Erythroblast (primary cell): ENCODE measurements at regions not wholly inside any gene's neighbourhood (a gene's known extent, or its start where the extent isn't known, plus 50 kb on each side); places are given as distances from the start of the nearest gene placed in this dataset.

Experiments
- DNase-seq, 2 experiments: peaks; one replicate each; lab custom pipeline; 2025; lab: John Stamatoyannopoulos, UW
- GATA1 ChIP-seq: IDR thresholded peaks from 2 replicates; pipeline ENCODE4 v1.6.1; 2011; ENCODE audit warnings: low read depth, mild to moderate bottlenecking, control low read depth, low read length, moderate library complexity
- POLR2A ChIP-seq: IDR thresholded peaks from 2 replicates; pipeline ENCODE4 v1.6.1; 2011; ENCODE audit warnings: mild to moderate bottlenecking, low read length

DNA sequence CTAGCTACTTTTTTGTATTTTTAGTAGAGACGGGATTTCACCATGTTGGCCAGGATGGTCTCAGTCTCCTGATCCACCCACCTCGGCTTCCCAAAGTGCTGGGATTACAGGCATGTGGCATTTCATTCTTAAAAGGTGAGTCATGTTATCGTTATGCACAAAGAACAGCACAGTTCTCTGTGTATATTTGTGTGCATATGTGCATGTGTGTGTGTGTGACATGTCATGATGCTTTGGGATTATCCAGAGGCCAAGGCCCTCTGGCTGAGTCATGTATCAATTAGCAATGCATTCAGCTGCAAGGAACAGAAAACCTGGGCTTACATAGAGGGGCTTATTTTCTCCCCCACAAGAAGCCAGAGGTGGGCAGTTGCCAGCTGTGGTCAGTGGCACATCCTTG is 301.7 kb upstream of the KAZN start:
- DNase-seq: no peak

DNA sequence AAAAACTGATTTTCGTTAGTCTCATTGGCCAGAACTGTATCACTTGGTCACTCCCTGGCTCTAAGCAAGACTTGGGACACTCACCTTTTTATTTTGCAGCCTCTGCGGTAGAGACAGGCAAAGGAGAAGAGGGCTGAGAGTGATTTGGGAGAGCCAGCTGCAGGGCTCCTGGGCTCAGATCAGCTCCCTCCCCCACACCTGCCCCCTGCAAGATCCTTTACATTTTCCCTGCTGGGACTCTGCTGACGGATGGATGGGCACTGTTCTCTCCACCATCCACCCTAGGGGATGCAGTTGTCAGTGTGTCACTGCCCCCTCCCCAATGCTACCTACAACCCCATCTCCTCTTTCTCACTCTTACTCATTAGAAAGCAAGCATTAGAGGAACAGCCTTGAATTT is 301.1 kb upstream of the KAZN start:
- TF ChIP-seq POLR2A (no peak), GATA1 (no peak)
- DNase-seq: no peak

More for the DNA sequence above, 301.7 kb upstream of the KAZN start:
- TF ChIP-seq GATA1: no peak
- no peak for TF ChIP-seq POLR2A

DNA sequence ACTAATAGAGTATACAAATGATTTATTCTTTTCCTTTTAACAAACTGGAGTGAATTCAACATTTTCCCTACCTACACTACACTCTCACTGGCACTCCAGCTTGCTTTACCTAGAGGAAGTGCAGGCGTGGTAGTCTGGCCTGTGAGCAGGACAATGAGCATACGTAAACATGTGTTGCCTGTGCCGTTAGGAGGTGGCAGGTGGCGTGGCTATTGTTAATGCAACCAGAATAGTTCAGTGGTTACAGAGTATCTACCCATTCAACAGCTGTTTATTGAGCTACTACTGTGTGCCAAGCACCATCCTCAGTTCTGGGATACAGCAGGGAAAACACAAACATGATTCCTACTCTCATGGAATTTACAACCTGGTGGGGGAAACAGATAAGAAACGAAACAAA is 299.7 kb upstream of the KAZN start:
- TF ChIP-seq GATA1 (no peak), POLR2A (no peak)
- DNase-seq: no peak

DNA sequence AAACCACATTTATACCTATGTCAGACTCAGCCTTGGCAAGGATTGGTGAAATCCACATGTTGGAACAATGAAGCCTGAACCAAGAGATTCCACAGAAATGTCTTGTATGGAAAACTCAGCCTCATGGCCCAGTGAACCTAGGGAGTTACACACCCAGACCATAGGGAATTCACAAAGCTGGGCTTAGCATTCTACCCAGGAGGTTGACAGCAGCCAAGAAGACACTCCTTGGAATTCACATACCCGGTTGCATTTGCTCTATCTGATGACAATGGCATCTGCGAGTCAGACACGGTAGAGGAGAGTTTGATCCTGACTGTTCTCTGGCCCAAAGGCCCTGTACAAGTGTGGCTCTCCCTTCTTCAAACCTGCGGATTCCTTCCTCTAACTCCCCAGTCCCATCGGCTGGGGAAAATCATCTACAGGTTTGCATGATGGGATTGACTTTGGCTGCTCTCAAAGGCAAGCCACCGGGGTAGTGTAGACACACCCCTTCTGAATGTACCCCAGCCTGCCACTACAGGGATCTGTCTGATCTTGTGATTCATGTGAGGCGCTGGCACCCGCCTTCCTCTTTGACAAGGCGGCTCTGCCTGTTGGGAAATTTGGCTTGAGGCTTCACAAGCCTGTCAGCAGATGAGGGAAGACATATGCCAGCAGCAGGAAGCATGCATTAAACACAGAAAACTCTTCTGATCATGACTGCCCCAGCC is 297.3 kb upstream of the KAZN start:
- TF ChIP-seq GATA1 (no peak), POLR2A (no peak)
- no peak for DNase-seq

DNA sequence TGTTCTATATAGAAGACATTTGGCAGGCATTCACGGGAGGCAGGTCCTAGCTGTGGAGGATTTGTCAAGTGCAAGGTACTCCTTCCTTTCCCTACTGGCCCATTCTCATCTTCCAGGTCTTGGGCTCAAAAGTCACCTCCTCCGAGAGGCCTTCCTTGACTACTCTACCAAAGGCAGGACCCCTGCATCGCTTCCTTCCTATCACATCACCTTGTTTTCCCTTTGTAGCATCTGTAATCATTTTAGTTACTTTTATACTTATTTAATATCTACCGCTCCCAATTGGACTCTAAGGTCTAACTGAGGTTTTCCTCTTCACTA is 296.8 kb upstream of the KAZN start:
- DNase-seq: no peak

DNA sequence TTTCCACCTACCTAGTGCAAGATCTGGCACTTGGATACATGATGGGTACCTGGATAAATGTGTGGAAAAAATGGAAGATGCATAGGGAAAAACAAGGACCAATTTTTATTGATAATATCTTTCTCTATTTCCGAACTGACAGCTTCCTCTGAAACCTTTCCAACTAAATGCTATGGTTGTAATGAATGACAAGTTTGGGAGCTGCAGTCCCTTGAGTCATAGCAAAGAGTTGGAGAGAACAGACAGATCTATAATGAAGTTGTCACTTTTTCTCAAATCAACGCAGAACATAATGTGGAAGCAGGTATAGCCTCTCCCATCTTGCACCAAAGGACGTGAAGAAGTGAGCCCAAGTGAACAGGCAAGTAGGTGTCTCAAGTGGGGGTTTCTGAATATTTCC is 296.5 kb upstream of the KAZN start:
- no peak for DNase-seq
- no peak for TF ChIP-seq GATA1
- no peak for TF ChIP-seq POLR2A

More for the DNA sequence above, 296.8 kb upstream of the KAZN start:
- TF ChIP-seq POLR2A (no peak), GATA1 (no peak)

DNA sequence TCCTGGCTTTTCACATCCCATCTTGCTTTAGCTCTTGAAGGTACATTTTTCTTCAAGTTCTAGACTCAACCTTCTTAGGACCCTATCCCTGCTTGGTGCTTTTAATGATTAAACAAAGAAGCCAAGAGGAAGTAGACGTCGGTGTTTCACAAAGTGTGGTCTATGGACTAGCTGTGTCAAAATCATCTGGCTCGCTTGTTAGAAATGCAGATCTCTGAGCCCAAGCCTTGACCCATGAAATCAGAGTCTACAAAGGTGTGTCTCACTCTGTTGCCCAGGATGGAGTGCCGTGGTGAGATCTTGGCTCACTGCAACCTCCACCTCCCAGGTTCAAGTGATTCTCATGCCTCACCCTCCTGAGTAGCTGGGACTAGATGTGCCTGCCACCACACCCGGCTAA is 295.5 kb upstream of the KAZN start:
- no peak for DNase-seq
- TF ChIP-seq POLR2A (no peak), GATA1 (no peak)

DNA sequence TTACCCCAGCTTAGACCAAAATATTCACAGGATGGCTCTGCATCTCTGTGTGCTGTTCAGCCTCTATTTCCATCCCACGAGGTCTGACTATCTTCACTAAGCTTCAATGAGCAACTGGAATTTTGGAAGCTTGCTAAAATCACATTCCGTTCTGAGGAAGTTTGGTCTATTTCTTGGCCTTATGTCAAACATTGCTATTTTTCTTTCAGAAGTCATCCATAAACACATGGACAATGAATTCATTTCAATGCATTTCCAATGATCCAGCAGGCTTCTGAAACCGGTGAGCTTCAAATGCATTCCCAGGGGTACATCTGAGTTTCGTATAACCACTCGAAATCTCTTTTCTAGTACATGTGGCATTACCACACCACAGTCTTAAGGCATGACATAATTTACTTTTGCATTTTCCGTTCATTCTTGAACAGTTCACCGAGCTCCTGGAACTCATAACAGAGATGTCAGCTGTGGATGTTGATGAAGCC is 294.1 kb upstream of the KAZN start:
- no peak for DNase-seq
- TF ChIP-seq GATA1 (no peak), POLR2A (no peak)

DNA sequence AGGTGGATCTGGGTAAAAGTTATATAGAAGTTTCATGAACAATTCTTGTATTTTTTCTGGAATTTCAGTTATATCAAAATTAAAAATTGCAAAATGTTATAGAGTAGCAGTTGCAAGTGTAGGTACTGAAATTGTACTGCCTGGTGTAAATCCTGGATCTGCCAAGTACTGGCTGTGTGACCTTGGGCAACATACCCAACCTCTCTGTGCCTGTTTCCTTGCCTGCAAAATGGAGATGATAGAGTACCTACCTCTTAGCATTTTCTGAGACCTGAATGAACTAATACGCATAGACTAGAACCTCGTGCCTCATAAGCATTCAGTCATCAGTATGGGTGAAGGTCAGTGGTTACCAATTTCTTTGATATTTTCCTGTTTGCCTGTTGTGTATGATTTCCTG is 290.0 kb upstream of the KAZN start:
- no peak for DNase-seq
- TF ChIP-seq POLR2A (no peak), GATA1 (no peak)

DNA sequence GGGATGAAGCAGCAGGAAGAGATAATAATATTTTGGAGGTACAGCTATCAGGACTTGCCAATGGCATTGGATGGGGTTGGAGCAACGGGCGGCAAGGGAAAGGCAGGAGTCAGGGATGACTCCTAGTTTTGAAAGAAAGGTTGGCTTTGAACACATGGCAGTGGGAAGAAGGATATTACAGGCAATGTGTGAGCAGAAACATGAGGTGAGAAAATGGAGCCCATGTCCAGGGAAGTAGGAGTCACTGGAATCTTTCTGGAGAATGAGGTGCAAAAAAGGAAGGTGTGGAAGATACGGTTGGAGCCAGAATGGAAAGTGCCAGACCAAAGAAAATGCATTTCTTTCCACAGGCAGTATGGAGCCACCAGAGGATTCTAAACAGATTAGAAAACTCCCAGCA is 288.5 kb upstream of the KAZN start:
- TF ChIP-seq POLR2A (no peak), GATA1 (no peak)
- no peak for DNase-seq

DNA sequence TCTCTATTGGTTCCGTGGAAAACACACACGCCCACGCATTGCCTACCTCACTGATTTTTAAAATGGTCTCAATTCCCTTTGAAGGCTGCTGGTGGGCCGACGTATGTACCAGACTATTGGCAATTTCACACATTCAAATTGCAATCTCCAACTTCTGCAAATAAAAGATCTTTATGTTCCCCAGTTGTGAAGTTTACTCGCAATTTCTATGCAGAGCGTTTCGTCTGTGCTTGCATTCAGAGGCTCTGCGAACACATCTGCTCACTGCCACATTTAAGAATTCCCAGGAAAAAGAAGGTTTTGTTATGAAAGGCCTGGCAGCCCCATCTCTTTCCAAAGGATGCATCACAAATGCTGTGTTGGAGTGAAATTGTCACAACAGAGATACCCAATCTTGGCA is 288.0 kb upstream of the KAZN start:
- DNase-seq: no peak
- TF ChIP-seq POLR2A (no peak), GATA1 (no peak)

DNA sequence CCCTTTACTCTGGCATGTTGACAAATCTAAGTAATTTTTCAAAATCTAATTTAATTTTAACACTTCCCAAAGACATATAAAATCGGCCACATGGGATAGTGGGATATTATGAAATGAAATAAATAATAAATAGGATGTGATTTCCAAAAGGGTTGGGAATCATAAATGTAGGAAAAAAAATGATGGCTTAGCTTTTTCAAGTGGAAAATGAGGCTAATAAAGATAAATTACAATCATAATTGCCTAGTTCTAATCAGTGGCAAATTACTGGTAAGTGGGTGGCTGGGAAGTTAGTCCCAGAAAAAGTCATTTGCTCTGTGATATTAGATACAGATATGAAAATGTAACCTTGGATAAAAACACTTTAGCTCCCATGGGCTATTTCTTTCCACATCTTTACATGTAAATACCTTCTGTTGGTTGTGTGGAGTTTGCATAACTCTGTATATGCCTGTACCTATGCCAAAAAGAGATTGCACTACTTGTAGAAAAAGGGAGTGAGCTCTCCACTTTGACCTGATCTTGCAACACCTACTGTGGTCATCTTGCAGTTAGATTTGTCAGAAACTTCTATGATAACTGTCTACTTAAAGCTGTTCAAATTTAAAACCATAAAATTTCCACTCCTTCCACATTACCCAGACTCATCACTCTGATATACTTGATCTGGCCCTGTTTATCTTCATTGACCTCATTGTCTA is 284.6 kb upstream of the KAZN start:
- TF ChIP-seq GATA1: no peak
- no peak for TF ChIP-seq POLR2A
- DNase-seq: no peak

DNA sequence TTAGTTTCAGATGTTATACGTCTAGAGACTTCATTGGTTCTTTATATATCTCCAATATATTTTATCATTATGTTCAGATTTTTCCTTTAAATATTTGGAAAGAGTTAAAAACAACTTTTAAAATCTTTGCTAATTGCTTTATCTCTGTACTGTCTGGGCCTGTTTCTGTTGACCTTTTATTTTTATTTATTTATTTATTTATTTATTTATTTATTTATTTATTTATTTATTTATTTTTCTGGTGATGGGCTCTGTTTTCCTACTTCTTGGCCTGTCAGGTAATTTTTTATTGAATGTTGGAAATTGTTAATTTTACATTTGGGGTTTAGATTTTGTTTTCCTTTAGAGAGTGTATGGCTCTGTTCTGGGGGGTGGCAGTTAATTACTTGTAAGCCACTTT is 279.7 kb upstream of the KAZN start:
- DNase-seq: no peak
- TF ChIP-seq POLR2A: no peak
- TF ChIP-seq GATA1: no peak

DNA sequence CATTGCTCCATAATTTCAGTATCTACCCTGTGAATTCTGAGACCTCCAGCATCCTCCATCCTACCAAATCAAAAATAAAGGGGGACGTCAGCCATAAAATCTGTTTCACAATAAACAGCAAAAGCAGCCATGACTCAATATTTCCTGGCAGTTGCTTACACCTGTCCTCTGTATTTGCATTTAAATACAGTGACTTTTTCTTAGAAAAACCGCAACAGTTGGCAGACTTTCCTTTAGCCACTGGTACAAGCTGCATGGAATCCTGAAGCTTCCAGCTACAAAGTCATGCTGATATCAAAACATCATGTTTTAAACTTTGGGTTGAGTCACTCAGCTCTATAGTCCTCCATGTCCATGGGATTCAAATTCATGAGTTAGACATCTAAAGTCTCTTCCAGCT is 278.0 kb upstream of the KAZN start:
- TF ChIP-seq GATA1 (no peak), POLR2A (no peak)
- no peak for DNase-seq
